ENCODE measurements at regions not wholly inside any gene's neighbourhood (a gene's known extent, or its start where the extent isn't known, plus 50 kb on each side); places are given as distances from the start of the nearest gene placed in this dataset.

GRCh38 chr4:96465834-96466233, 625.9 kb downstream of the PDHA2 start:
- no peaks in the 10 kb centered on the region for H3K4me1 ChIP-seq (ENCODE audit: control insufficient read depth, insufficient read depth, low read length)
- no peak overlapping the region for H3K4me3 ChIP-seq (ENCODE audit: low read depth, low read length)
- H3K36me3 ChIP-seq (ENCODE audit: control insufficient read depth, insufficient read depth, low read length): no peaks in the 10 kb centered on the region
- H3K27me3 ChIP-seq (ENCODE audit: control insufficient read depth, insufficient read depth, low read length): no peaks in the 10 kb centered on the region
- H3K9me3 ChIP-seq (ENCODE audit: control insufficient read depth, insufficient read depth, low read length): no peaks in the 10 kb centered on the region
- no peak overlapping the region for H3K9ac ChIP-seq (ENCODE audit: low read depth, low read length)

GRCh38 chr4:96471956-96472867, 632.3 kb downstream of the PDHA2 start:
- H3K27me3 ChIP-seq (ENCODE audit: control insufficient read depth, insufficient read depth, low read length): no peaks in the 10 kb centered on the region

GRCh38 chr4:96473246-96473645, 633.4 kb downstream of the PDHA2 start:
- Histone ChIP-seq H3K9ac (ENCODE audit: low read depth, low read length) (no peak overlapping the region), H3K27me3 (ENCODE audit: control insufficient read depth, insufficient read depth, low read length) (no peaks in the 10 kb centered on the region), H3K36me3 (ENCODE audit: control insufficient read depth, insufficient read depth, low read length) (no peaks in the 10 kb centered on the region), H3K9me3 (ENCODE audit: control insufficient read depth, insufficient read depth, low read length) (peaks cover 2% of the 10 kb centered on the region), H3K4me1 (ENCODE audit: control insufficient read depth, insufficient read depth, low read length) (no peaks in the 10 kb centered on the region), H3K4me3 (ENCODE audit: low read depth, low read length) (no peak overlapping the region)

More at GRCh38 chr4:96471956-96472867, 632.3 kb downstream of the PDHA2 start:
- H3K4me1 ChIP-seq (ENCODE audit: control insufficient read depth, insufficient read depth, low read length): no peaks in the 10 kb centered on the region
- no peak overlapping the region for H3K4me3 ChIP-seq (ENCODE audit: low read depth, low read length)
- H3K36me3 ChIP-seq (ENCODE audit: control insufficient read depth, insufficient read depth, low read length): no peaks in the 10 kb centered on the region
- no peak overlapping the region for H3K9ac ChIP-seq (ENCODE audit: low read depth, low read length)
- no peaks in the 10 kb centered on the region for H3K9me3 ChIP-seq (ENCODE audit: control insufficient read depth, insufficient read depth, low read length)

GRCh38 chr4:96483308-96484030, 643.6 kb downstream of the PDHA2 start:
- Histone ChIP-seq H3K9me3 (ENCODE audit: control insufficient read depth, insufficient read depth, low read length) (peaks cover 8% of the 10 kb centered on the region), H3K4me3 (ENCODE audit: low read depth, low read length) (no peak overlapping the region), H3K36me3 (ENCODE audit: control insufficient read depth, insufficient read depth, low read length) (no peaks in the 10 kb centered on the region)

GRCh38 chr4:96486563-96486962, 646.7 kb downstream of the PDHA2 start:
- Histone ChIP-seq H3K4me3 (ENCODE audit: low read depth, low read length) (no peak overlapping the region), H3K27me3 (ENCODE audit: control insufficient read depth, insufficient read depth, low read length) (no peaks in the 10 kb centered on the region), H3K9me3 (ENCODE audit: control insufficient read depth, insufficient read depth, low read length) (peaks cover 8% of the 10 kb centered on the region), H3K9ac (ENCODE audit: low read depth, low read length) (no peak overlapping the region), H3K36me3 (ENCODE audit: control insufficient read depth, insufficient read depth, low read length) (no peaks in the 10 kb centered on the region), H3K4me1 (ENCODE audit: control insufficient read depth, insufficient read depth, low read length) (no peaks in the 10 kb centered on the region)

More at GRCh38 chr4:96483308-96484030, 643.6 kb downstream of the PDHA2 start:
- no peak overlapping the region for H3K9ac ChIP-seq (ENCODE audit: low read depth, low read length)
- no peaks in the 10 kb centered on the region for H3K4me1 ChIP-seq (ENCODE audit: control insufficient read depth, insufficient read depth, low read length)
- H3K27me3 ChIP-seq (ENCODE audit: control insufficient read depth, insufficient read depth, low read length): no peaks in the 10 kb centered on the region

- no peak overlapping the region for H3K9ac ChIP-seq (ENCODE audit: low read depth, low read length)
- H3K9me3 ChIP-seq (ENCODE audit: control insufficient read depth, insufficient read depth, low read length): no peaks in the 10 kb centered on the region
- H3K4me3 ChIP-seq (ENCODE audit: low read depth, low read length): no peak overlapping the region
- no peaks in the 10 kb centered on the region for H3K27me3 ChIP-seq (ENCODE audit: control insufficient read depth, insufficient read depth, low read length)
- no peaks in the 10 kb centered on the region for H3K36me3 ChIP-seq (ENCODE audit: control insufficient read depth, insufficient read depth, low read length)
- H3K4me1 ChIP-seq (ENCODE audit: control insufficient read depth, insufficient read depth, low read length): no peaks in the 10 kb centered on the region
These were observed 657.7 kb downstream of the PDHA2 start for GRCh38 chr4:96497621-96498020.

GRCh38 chr4:96504386-96504785, 664.5 kb downstream of the PDHA2 start:
- Histone ChIP-seq H3K9me3 (ENCODE audit: control insufficient read depth, insufficient read depth, low read length) (no peaks in the 10 kb centered on the region), H3K9ac (ENCODE audit: low read depth, low read length) (no peak overlapping the region), H3K4me1 (ENCODE audit: control insufficient read depth, insufficient read depth, low read length) (no peaks in the 10 kb centered on the region), H3K36me3 (ENCODE audit: control insufficient read depth, insufficient read depth, low read length) (no peaks in the 10 kb centered on the region), H3K4me3 (ENCODE audit: low read depth, low read length) (no peak overlapping the region), H3K27me3 (ENCODE audit: control insufficient read depth, insufficient read depth, low read length) (no peaks in the 10 kb centered on the region)

- H3K27me3 ChIP-seq (ENCODE audit: control insufficient read depth, insufficient read depth, low read length): no peaks in the 10 kb centered on the region
- no peaks in the 10 kb centered on the region for H3K9me3 ChIP-seq (ENCODE audit: control insufficient read depth, insufficient read depth, low read length)
- H3K4me1 ChIP-seq (ENCODE audit: control insufficient read depth, insufficient read depth, low read length): no peaks in the 10 kb centered on the region
- H3K4me3 ChIP-seq (ENCODE audit: low read depth, low read length): no peak overlapping the region
- no peaks in the 10 kb centered on the region for H3K36me3 ChIP-seq (ENCODE audit: control insufficient read depth, insufficient read depth, low read length)
- no peak overlapping the region for H3K9ac ChIP-seq (ENCODE audit: low read depth, low read length)
These were observed 669.3 kb downstream of the PDHA2 start for GRCh38 chr4:96509039-96509741.

GRCh38 chr4:96519291-96519690, 679.4 kb downstream of the PDHA2 start:
- no peaks in the 10 kb centered on the region for H3K4me1 ChIP-seq (ENCODE audit: control insufficient read depth, insufficient read depth, low read length)

GRCh38 chr4:96521046-96521536, 681.2 kb downstream of the PDHA2 start:
- Histone ChIP-seq H3K9me3 (ENCODE audit: control insufficient read depth, insufficient read depth, low read length) (no peaks in the 10 kb centered on the region), H3K4me3 (ENCODE audit: low read depth, low read length) (no peak overlapping the region), H3K4me1 (ENCODE audit: control insufficient read depth, insufficient read depth, low read length) (no peaks in the 10 kb centered on the region), H3K36me3 (ENCODE audit: control insufficient read depth, insufficient read depth, low read length) (no peaks in the 10 kb centered on the region), H3K9ac (ENCODE audit: low read depth, low read length) (no peak overlapping the region), H3K27me3 (ENCODE audit: control insufficient read depth, insufficient read depth, low read length) (no peaks in the 10 kb centered on the region)

More at GRCh38 chr4:96519291-96519690, 679.4 kb downstream of the PDHA2 start:
- H3K4me3 ChIP-seq (ENCODE audit: low read depth, low read length): no peak overlapping the region
- H3K36me3 ChIP-seq (ENCODE audit: control insufficient read depth, insufficient read depth, low read length): no peaks in the 10 kb centered on the region
- H3K27me3 ChIP-seq (ENCODE audit: control insufficient read depth, insufficient read depth, low read length): no peaks in the 10 kb centered on the region
- H3K9ac ChIP-seq (ENCODE audit: low read depth, low read length): no peak overlapping the region
- H3K9me3 ChIP-seq (ENCODE audit: control insufficient read depth, insufficient read depth, low read length): no peaks in the 10 kb centered on the region

GRCh38 chr4:96523611-96524010, 683.7 kb downstream of the PDHA2 start:
- Histone ChIP-seq H3K27me3 (ENCODE audit: control insufficient read depth, insufficient read depth, low read length) (no peaks in the 10 kb centered on the region), H3K4me3 (ENCODE audit: low read depth, low read length) (no peak overlapping the region), H3K9me3 (ENCODE audit: control insufficient read depth, insufficient read depth, low read length) (no peaks in the 10 kb centered on the region), H3K9ac (ENCODE audit: low read depth, low read length) (no peak overlapping the region), H3K36me3 (ENCODE audit: control insufficient read depth, insufficient read depth, low read length) (no peaks in the 10 kb centered on the region), H3K4me1 (ENCODE audit: control insufficient read depth, insufficient read depth, low read length) (no peaks in the 10 kb centered on the region)
